Panc1 (cell line): ENCODE measurements at regions not wholly inside any gene's neighbourhood (a gene's known extent, or its start where the extent isn't known, plus 50 kb on each side); places are given as distances from the start of the nearest gene placed in this dataset.

ENCODE experiments used
- ATAC-seq: fragments of 200-7000 bp; cut with Tn5 transposase; 2 replicates; pipeline ENCODE4 v1.9.1; 2020; ENCODE audit warnings: mild to moderate bottlenecking, moderate library complexity
- BruUV-seq: library from RNA; stranded (reverse); fragments of 400-500 nt; replicated peaks from 2 replicates; lab custom pipeline; 2021; lab: Mats Ljungman, UMichigan
- CTCF ChIA-PET: fragments of 300-600 bp; sonication (Branson Sonifier 250); formaldehyde crosslinking; loops from one replicate; lab custom pipeline; 2022; ENCODE audit warnings: antibody characterized with exemption; lab: Charles Lee
- POLR2A ChIA-PET: fragments of 300-600 bp; sonication (Branson Sonifier 250); formaldehyde crosslinking; loops from one replicate; lab custom pipeline; 2022; ENCODE audit warnings: antibody characterized with exemption; lab: Charles Lee
- DNase-seq: peaks from one replicate; pipeline ENCODE4 v3.0.0-alpha.2; 2010; ENCODE audit warnings: low read depth, low spot score
- H3K27ac ChIP-seq: 2 replicates; pipeline ENCODE4 v1.5.1; 2011; ENCODE audit warnings: mild to moderate bottlenecking, low read length, inconsistent platforms
- H3K27me3 ChIP-seq: fragments of 200-500 bp; sonication (Bioruptor generic); 2 replicates; pipeline ENCODE4 v1.6.0; 2014; ENCODE audit warnings: low read length, inconsistent platforms; ENCODE audit not compliant: control insufficient read depth, insufficient read depth
- H3K36me3 ChIP-seq: fragments of 200-500 bp; sonication (Bioruptor generic); 2 replicates; pipeline ENCODE4 v1.5.1; 2014; ENCODE audit warnings: inconsistent platforms, mild to moderate bottlenecking, low read length, moderate library complexity; ENCODE audit not compliant: control insufficient read depth, insufficient read depth
- H3K4me1 ChIP-seq: 2 replicates; pipeline ENCODE4 v1.5.1; 2011; ENCODE audit warnings: inconsistent platforms, mild to moderate bottlenecking, low read length, moderate library complexity; ENCODE audit not compliant: control insufficient read depth, insufficient read depth
- H3K4me3 ChIP-seq, 2 experiments: 2 replicates each; pipeline ENCODE4 v1.5.1; 2011 to 2012; ENCODE audit warnings: low read depth in 2 of 2, low read length in 2 of 2, mild to moderate bottlenecking in 2 of 2, inconsistent platforms in 1 of 2, moderate library complexity in 1 of 2
- H3K9me3 ChIP-seq: fragments of 200-500 bp; sonication (Bioruptor generic); 2 replicates; pipeline ENCODE4 v1.5.1; 2014; ENCODE audit warnings: low read depth, mild to moderate bottlenecking, inconsistent platforms, low read length, moderate library complexity; ENCODE audit not compliant: control insufficient read depth, insufficient read depth
- POLR2AphosphoS5 ChIP-seq: IDR thresholded peaks from 2 replicates; pipeline ENCODE4 v1.6.1; 2012; ENCODE audit warnings: mild to moderate bottlenecking, low read depth, low read length, moderate library complexity
- SIN3A ChIP-seq: IDR thresholded peaks from 2 replicates; pipeline ENCODE4 v1.6.1; 2012; ENCODE audit warnings: low read depth, mild to moderate bottlenecking, low read length, moderate library complexity, borderline replicate concordance; ENCODE audit not compliant: insufficient read depth
- TCF7L2 ChIP-seq: IDR thresholded peaks from 2 replicates; pipeline ENCODE4 v1.6.1; 2011; ENCODE audit warnings: mild to moderate bottlenecking, low read depth, low read length, inconsistent platforms
- in situ Hi-C: cut with HindIII; loops from 2 replicates; pipeline ENCODE4 v1.10.0; 2016; ENCODE audit warnings: low sequenced_read_pairs, low pct_unique_long_range_greater_than_20kb
- intact Hi-C: fragments of 100-400 bp; cut with micrococcal nuclease; formaldehyde crosslinking; loops from one replicate; pipeline ENCODE4 v1.10.0; 2022; ENCODE audit not compliant: unreplicated experiment
- TF ChIP-seq, protein P1 (sequence below), 2 experiments: IDR thresholded peaks; 2 replicates each; pipeline ENCODE4 v1.6.1; 2011 to 2012; ENCODE audit warnings: low read depth in 2 of 2, control low read depth in 1 of 2, low read length in 1 of 2, mild to moderate bottlenecking in 1 of 2, moderate library complexity in 1 of 2; ENCODE audit not compliant: insufficient read depth in 1 of 2
- TF ChIP-seq, protein P2 (sequence below): fragments of 450-650 bp; IDR thresholded peaks from 2 replicates; pipeline ENCODE4 v1.5.1; 2017; ENCODE audit warnings: mild to moderate bottlenecking

DNA sequence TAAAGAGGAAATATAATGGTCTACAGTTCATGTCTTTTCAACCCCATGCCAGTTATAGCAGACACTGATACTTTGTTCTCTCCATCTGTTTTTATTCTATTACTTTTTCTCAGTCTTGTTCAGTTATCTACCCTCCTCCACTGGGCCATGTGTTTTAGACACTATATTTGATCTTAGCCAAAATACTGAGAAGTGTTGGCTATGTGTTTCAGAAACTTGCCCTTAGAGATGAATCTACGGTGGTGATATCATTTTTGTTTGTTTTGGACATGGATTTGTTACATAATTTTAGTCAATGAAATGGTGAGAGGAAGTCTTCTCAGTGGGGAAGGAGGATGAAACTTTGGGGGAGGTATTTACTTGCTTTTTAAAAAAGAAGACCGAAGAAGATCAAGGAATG is 211.5 kb upstream of the DDX53 start:
- no TSS peak for BruUV-seq
- ATAC-seq (no peak), DNase-seq (no peak)
- ChIA-PET CTCF (no interaction called here), POLR2A (no interaction called here)
- TF ChIP-seq POLR2AphosphoS5 (no peak), TCF7L2 (no peak), SIN3A (no peak)
- TF ChIP-seq, protein P1, sequence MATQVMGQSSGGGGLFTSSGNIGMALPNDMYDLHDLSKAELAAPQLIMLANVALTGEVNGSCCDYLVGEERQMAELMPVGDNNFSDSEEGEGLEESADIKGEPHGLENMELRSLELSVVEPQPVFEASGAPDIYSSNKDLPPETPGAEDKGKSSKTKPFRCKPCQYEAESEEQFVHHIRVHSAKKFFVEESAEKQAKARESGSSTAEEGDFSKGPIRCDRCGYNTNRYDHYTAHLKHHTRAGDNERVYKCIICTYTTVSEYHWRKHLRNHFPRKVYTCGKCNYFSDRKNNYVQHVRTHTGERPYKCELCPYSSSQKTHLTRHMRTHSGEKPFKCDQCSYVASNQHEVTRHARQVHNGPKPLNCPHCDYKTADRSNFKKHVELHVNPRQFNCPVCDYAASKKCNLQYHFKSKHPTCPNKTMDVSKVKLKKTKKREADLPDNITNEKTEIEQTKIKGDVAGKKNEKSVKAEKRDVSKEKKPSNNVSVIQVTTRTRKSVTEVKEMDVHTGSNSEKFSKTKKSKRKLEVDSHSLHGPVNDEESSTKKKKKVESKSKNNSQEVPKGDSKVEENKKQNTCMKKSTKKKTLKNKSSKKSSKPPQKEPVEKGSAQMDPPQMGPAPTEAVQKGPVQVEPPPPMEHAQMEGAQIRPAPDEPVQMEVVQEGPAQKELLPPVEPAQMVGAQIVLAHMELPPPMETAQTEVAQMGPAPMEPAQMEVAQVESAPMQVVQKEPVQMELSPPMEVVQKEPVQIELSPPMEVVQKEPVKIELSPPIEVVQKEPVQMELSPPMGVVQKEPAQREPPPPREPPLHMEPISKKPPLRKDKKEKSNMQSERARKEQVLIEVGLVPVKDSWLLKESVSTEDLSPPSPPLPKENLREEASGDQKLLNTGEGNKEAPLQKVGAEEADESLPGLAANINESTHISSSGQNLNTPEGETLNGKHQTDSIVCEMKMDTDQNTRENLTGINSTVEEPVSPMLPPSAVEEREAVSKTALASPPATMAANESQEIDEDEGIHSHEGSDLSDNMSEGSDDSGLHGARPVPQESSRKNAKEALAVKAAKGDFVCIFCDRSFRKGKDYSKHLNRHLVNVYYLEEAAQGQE (IDR thresholded peaks at IDR 0.05; ENCODE audit: insufficient read depth in 1 of 2, low read depth in 2 of 2, low read length in 1 of 2), result no peak
- TF ChIP-seq, protein P2, sequence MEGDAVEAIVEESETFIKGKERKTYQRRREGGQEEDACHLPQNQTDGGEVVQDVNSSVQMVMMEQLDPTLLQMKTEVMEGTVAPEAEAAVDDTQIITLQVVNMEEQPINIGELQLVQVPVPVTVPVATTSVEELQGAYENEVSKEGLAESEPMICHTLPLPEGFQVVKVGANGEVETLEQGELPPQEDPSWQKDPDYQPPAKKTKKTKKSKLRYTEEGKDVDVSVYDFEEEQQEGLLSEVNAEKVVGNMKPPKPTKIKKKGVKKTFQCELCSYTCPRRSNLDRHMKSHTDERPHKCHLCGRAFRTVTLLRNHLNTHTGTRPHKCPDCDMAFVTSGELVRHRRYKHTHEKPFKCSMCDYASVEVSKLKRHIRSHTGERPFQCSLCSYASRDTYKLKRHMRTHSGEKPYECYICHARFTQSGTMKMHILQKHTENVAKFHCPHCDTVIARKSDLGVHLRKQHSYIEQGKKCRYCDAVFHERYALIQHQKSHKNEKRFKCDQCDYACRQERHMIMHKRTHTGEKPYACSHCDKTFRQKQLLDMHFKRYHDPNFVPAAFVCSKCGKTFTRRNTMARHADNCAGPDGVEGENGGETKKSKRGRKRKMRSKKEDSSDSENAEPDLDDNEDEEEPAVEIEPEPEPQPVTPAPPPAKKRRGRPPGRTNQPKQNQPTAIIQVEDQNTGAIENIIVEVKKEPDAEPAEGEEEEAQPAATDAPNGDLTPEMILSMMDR, result no peak
- Histone ChIP-seq H3K4me1 (no peaks in the 10 kb centered on the region), H3K27me3 (no peaks in the 10 kb centered on the region), H3K4me3 (no peak overlapping the region), H3K9me3 (no peaks in the 10 kb centered on the region), H3K36me3 (no peaks in the 10 kb centered on the region), H3K27ac (no peak overlapping the region)
- in situ Hi-C loops (no loop called here), intact Hi-C loops (no loop called here)

DNA sequence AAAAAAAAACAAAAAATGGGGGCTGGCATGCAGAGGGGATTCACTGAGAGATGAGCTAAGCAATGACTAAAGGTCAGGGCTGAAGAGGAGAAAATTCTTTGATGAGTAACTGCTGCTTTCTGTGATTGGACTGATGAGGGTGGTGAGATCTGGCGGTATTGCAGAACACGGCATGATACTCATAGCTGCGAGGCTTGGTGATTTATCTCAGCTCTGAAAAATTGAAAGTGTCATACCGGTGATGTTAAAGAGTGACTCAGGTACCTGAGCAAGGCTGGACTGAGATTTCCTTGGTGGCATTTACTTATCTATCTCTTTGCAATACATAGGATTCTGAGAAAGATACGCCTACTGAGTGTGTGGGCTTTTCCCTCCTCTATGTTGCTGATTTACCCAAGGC is 204.1 kb upstream of the DDX53 start:
- BruUV-seq, result no TSS peak
- intact Hi-C loops (no loop called here), in situ Hi-C loops (no loop called here)
- TF ChIP-seq TCF7L2 (no peak), SIN3A (no peak)
- TF ChIP-seq, protein P2, result no peak
- no peak for ATAC-seq
- Histone ChIP-seq H3K27ac (no peak overlapping the region), H3K27me3 (no peaks in the 10 kb centered on the region), H3K4me1 (no peaks in the 10 kb centered on the region), H3K4me3 (no peak overlapping the region), H3K36me3 (no peaks in the 10 kb centered on the region), H3K9me3 (no peaks in the 10 kb centered on the region)
- POLR2A ChIA-PET, result no interaction called here
- no peak for DNase-seq
- CTCF ChIA-PET, result no interaction called here
